ENCODE measurements at regions not wholly inside any gene's neighbourhood (a gene's known extent, or its start where the extent isn't known, plus 50 kb on each side); places are given as distances from the start of the nearest gene placed in this dataset.

GRCh38 chr4:119921830-119922229, 144.8 kb downstream of the MAD2L1 start:
- TF ChIP-seq, protein P1, sequence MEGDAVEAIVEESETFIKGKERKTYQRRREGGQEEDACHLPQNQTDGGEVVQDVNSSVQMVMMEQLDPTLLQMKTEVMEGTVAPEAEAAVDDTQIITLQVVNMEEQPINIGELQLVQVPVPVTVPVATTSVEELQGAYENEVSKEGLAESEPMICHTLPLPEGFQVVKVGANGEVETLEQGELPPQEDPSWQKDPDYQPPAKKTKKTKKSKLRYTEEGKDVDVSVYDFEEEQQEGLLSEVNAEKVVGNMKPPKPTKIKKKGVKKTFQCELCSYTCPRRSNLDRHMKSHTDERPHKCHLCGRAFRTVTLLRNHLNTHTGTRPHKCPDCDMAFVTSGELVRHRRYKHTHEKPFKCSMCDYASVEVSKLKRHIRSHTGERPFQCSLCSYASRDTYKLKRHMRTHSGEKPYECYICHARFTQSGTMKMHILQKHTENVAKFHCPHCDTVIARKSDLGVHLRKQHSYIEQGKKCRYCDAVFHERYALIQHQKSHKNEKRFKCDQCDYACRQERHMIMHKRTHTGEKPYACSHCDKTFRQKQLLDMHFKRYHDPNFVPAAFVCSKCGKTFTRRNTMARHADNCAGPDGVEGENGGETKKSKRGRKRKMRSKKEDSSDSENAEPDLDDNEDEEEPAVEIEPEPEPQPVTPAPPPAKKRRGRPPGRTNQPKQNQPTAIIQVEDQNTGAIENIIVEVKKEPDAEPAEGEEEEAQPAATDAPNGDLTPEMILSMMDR (IDR thresholded peaks at IDR 0.05): no peak

GRCh38 chr4:119906277-119906676, 160.4 kb downstream of the MAD2L1 start:
- TF ChIP-seq, protein P1 (IDR thresholded peaks at IDR 0.05): no peak

DNA sequence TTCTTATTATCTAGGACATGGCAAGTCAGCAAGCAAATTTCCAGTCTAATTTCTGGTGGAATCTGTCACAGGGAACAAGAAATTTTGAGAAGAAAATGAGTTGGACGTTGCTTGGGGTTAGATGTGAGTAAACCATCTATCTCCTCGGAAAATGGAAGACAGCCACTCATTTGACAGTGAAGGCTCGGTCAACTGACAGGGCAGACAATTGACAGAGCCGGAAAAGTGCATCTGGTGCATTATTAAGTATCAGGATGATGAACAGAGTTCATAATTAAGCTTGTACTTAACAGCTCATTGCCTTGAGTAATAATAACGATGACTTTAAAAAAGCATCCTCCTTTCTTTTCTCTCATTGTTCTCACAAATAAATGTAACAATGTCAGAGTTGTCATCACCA, 168.4 kb downstream of the MAD2L1 start:
- TF ChIP-seq, protein P1 (IDR thresholded peaks at IDR 0.05): no peak

- TF ChIP-seq, protein P1 (IDR thresholded peaks at IDR 0.05): no peak
Measured at GRCh38 chr4:119897260-119897659, 169.4 kb downstream of the MAD2L1 start.

DNA sequence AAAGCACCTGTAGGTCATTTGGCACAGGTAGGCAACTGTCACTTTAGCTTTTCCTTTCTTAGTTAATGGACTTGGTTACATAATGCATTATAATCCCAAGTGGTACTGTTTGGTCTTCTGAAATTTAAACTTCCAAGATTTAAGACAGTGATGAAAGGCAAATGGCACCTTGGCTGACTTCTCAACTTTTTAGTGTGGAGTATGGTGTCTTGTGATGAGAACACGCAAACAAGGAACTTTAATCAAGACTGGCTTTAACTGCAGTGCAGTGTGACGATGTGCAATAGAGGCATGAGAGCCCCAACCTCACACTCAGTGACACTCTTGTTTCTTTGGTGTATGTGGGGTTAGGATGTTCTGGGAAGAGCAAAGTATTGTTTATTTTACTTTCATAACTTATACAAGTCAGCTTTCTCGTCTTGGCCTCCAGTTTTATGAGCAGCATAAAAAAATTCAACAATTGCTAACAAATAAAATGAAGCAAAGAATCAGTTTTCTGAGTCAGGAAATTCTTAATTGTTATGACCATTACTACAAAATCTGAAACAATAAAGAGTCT, 171.9 kb downstream of the MAD2L1 start:
- TF ChIP-seq, protein P1 (IDR thresholded peaks at IDR 0.05): no peak

- TF ChIP-seq, protein P1 (IDR thresholded peaks at IDR 0.05): no peak
Measured at GRCh38 chr4:119873794-119874325, 192.8 kb downstream of the MAD2L1 start.

GRCh38 chr4:119873132-119873531, 193.5 kb downstream of the MAD2L1 start:
- TF ChIP-seq, protein P1 (IDR thresholded peaks at IDR 0.05): no peak

Data from LNCAP (cell line).